Ovary (tissue), 7 donors: ENCODE measurements at regions not wholly inside any gene's neighbourhood (a gene's known extent, or its start where the extent isn't known, plus 50 kb on each side); places are given as distances from the start of the nearest gene placed in this dataset.

ENCODE experiments used
- DNase-seq, 5 donors: peaks; one replicate each; pipeline ENCODE4 v3.0.0-alpha.2; 2019 to 2020
- H3K27ac ChIP-seq, 2 donors: fragments of 200-600 bp; one replicate each; pipeline versions ENCODE4 v1.5.1 to v1.8.0; 2019 to 2022
- H3K27me3 ChIP-seq: fragments of 200-600 bp; one replicate; pipeline ENCODE4 v1.8.0; 2022
- H3K36me3 ChIP-seq: fragments of 200-600 bp; sonication (generic); one replicate; pipeline ENCODE4 v1.5.1; 2019
- H3K4me1 ChIP-seq: one replicate; pipeline ENCODE4 v1.8.1; 2013; ENCODE audit warnings: mild to moderate bottlenecking, moderate library complexity; ENCODE audit not compliant: insufficient read depth
- H3K4me3 ChIP-seq: fragments of 200-600 bp; sonication (generic); one replicate; pipeline ENCODE4 v1.5.1; 2017
- H3K9me3 ChIP-seq, 2 donors: fragments of 200-600 bp in 1 of 2; sonication (generic) in 1 of 2; one replicate each; pipeline versions ENCODE4 v1.5.1 to v1.8.1; 2013 to 2019; ENCODE audit warnings: mild to moderate bottlenecking in 1 of 2, moderate library complexity in 1 of 2
- CTCF ChIP-seq, 3 donors: fragments of 450-650 bp in 2 of 3; fragments of 200-600 bp in 1 of 3; IDR thresholded peaks; one replicate each; pipeline versions ENCODE4 v1.5.1 to v1.8.0; 2016 to 2022; ENCODE audit warnings: antibody characterized with exemption in 3 of 3, mild to moderate bottlenecking in 1 of 3
- EP300 ChIP-seq: sonication (generic); formaldehyde crosslinking; IDR thresholded peaks from one replicate; pipeline ENCODE4 v1.6.1; 2017; ENCODE audit warnings: antibody characterized with exemption
- POLR2A ChIP-seq: fragments of 450-650 bp; IDR thresholded peaks from one replicate; pipeline ENCODE4 v1.6.1; 2017; ENCODE audit warnings: antibody characterized with exemption, mild to moderate bottlenecking, moderate library complexity
- WGBS, 3 donors: extraction: QIAGEN DNeasy Blood & Tissue Kit in 1 of 3; methylation state at CpG; one replicate each; pipeline versions ENCODE4 v1.1.5 to v1.1.7; 2013 to 2017; 5-methylcytosine and 5-hydroxymethylcytosine counted together
- intact Hi-C, 4 donors: fragments of 100-400 bp; cut with DNase I; formaldehyde crosslinking; loops; one replicate each; pipeline versions ENCODE4 v1.11.0 to v1.15.1; 2022 to 2023
- donor health status: DM: no; HTN: no; CAD: no; lungs with moderate emphysema.
- donor health status: DM: no; HTN: no; CAD: no.
- donor health status: Bipolar disorder and iron deficiency.
- donor health status: DM: no; HTN: no; CAD: no.
- donor health status: DM: yes; HTN: yes; CAD: no.

- no peaks in the 10 kb centered on the region for H3K36me3 ChIP-seq
- no peak overlapping the region for H3K27ac ChIP-seq
- no peaks in the 10 kb centered on the region for H3K4me1 ChIP-seq
- TF ChIP-seq POLR2A = no peak
- no peak for TF ChIP-seq EP300
- no peak for TF ChIP-seq CTCF (IDR thresholded peaks at IDR 0.05)
- DNase-seq = no peak
- no peaks in the 10 kb centered on the region for H3K9me3 ChIP-seq
- intact Hi-C loops = no loop called here
- no peaks in the 10 kb centered on the region for H3K27me3 ChIP-seq
- 71 to 74% (median 74%) methylated on average over 2 of the region's 2 CpGs for WGBS, 3 donors
- H3K4me3 ChIP-seq = no peak overlapping the region
Measured at GRCh38 chr18:27685807-27686412, 491.0 kb downstream of the CDH2 start.

GRCh38 chr18:27685091-27685490 is 491.8 kb downstream of the CDH2 start:
- Histone ChIP-seq H3K36me3 (no peaks in the 10 kb centered on the region), H3K4me3 (no peak overlapping the region), H3K27me3 (no peaks in the 10 kb centered on the region), H3K9me3 (no peaks in the 10 kb centered on the region), H3K4me1 (no peaks in the 10 kb centered on the region), H3K27ac (no peak overlapping the region)
- TF ChIP-seq CTCF (IDR thresholded peaks at IDR 0.05) (no peak), POLR2A (no peak), EP300 (no peak)
- 70 to 80% (median 77%) methylated on average over 3 of the region's 3 CpGs for WGBS, 3 donors
- no peak for DNase-seq
- intact Hi-C loops = no loop called here

GRCh38 chr18:27674411-27674810 is 489.3 kb upstream of the CHST9 start:
- Histone ChIP-seq H3K27ac (no peak overlapping the region), H3K36me3 (no peaks in the 10 kb centered on the region), H3K4me3 (no peak overlapping the region), H3K4me1 (no peaks in the 10 kb centered on the region), H3K9me3 (no peaks in the 10 kb centered on the region), H3K27me3 (no peaks in the 10 kb centered on the region)
- WGBS, 3 donors = 75 to 94% (median 92%) methylated on average over 3 of the region's 3 CpGs
- TF ChIP-seq EP300 (no peak), POLR2A (no peak), CTCF (IDR thresholded peaks at IDR 0.05) (no peak)
- intact Hi-C loops = no loop called here
- DNase-seq = no peak

GRCh38 chr18:27673861-27674260 is 488.8 kb upstream of the CHST9 start:
- Histone ChIP-seq H3K36me3 (no peaks in the 10 kb centered on the region), H3K9me3 (no peaks in the 10 kb centered on the region), H3K27ac (no peak overlapping the region), H3K4me3 (no peak overlapping the region), H3K4me1 (no peaks in the 10 kb centered on the region), H3K27me3 (no peaks in the 10 kb centered on the region)
- DNase-seq = no peak
- intact Hi-C loops = no loop called here
- WGBS, 3 donors = 90 to 95% (median 93%) methylated on average over 23 to 27 of the region's 27 CpGs
- TF ChIP-seq EP300 (no peak), CTCF (IDR thresholded peaks at IDR 0.05) (no peak), POLR2A (no peak)
